ENCODE measurements at regions not wholly inside any gene's neighbourhood (a gene's known extent, or its start where the extent isn't known, plus 50 kb on each side); places are given as distances from the start of the nearest gene placed in this dataset.
"Not testable (repeated sequence)": the region's sequence is repeated elsewhere in the genome, so short reads cannot be mapped to it uniquely, and the experiment has no call there.

DNA sequence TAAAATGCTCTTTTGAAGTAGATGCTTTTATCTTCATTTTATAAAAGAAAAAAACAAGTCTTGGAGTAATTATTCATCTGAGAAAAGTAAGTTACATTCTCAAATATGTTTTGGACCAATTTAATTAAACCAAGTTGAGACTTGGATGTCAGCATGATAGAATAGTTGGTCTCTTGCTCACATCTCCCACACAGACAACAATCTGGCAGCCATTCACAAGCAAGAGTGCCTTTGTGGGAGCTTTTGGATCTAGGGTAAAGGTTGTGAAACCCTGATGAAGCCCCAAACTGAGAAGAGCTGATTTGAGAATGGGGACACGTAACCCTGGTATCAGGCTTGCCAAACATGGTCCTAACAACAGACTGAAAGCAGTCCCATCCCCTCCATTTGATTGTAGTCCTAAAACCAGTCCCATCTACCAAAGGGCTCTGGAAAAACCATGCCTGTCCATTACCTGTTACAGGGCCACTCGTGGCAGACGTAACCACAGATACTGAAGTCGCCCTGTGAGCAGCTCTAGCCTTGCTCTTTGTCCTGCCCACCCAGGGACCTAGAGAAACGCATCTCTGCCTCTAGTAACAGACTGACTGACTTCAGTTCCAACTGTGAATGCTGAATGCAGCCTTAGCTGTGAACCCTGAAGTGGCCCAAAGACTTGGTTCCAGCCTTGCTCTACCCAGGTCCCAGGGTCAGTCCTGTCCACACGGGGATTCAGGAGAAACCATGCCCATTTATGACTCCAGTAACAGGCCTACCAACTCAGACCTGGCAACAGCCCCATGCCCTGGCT, 145.5 kb upstream of the SYNPR start:
- H3K4me1 ChIP-seq (ENCODE audit: control insufficient read depth in 5 of 5, insufficient read depth in 5 of 5, low read length in 5 of 5), result peaks cover 0 to 3% (median 0%) of the 10 kb centered on the region in 5 donors
- no peak overlapping the region for H3K4me3 ChIP-seq
- WGBS, 2 donors, result 79 to 80% methylated on average over 6 of the region's 6 CpGs
- H3K27me3 ChIP-seq (ENCODE audit: control insufficient read depth in 3 of 3, insufficient read depth in 3 of 3, low read length in 2 of 3), result no peaks in the 10 kb centered on the region
- no peak overlapping the region for H3K9ac ChIP-seq (ENCODE audit: insufficient read depth in 1 of 2, low read length in 2 of 2)
- H3K36me3 ChIP-seq (ENCODE audit: control insufficient read depth in 4 of 4, insufficient read depth in 4 of 4, low read length in 4 of 4), result no peaks in the 10 kb centered on the region
- H3K27ac ChIP-seq (ENCODE audit: low read depth in 1 of 2, low read length in 1 of 2), result no peak overlapping the region
- H3K9me3 ChIP-seq (ENCODE audit: control insufficient read depth in 4 of 4, insufficient read depth in 3 of 4, low read length in 3 of 4), result no peaks in the 10 kb centered on the region
- ATAC-seq (ENCODE audit: insufficient read depth, low FRiP score), result no peak
- TF ChIP-seq, protein P1, sequence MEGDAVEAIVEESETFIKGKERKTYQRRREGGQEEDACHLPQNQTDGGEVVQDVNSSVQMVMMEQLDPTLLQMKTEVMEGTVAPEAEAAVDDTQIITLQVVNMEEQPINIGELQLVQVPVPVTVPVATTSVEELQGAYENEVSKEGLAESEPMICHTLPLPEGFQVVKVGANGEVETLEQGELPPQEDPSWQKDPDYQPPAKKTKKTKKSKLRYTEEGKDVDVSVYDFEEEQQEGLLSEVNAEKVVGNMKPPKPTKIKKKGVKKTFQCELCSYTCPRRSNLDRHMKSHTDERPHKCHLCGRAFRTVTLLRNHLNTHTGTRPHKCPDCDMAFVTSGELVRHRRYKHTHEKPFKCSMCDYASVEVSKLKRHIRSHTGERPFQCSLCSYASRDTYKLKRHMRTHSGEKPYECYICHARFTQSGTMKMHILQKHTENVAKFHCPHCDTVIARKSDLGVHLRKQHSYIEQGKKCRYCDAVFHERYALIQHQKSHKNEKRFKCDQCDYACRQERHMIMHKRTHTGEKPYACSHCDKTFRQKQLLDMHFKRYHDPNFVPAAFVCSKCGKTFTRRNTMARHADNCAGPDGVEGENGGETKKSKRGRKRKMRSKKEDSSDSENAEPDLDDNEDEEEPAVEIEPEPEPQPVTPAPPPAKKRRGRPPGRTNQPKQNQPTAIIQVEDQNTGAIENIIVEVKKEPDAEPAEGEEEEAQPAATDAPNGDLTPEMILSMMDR (IDR thresholded peaks at IDR 0.05; ENCODE audit: control extremely low read depth, extremely low read depth), result no peak
- no peak for DNase-seq

DNA sequence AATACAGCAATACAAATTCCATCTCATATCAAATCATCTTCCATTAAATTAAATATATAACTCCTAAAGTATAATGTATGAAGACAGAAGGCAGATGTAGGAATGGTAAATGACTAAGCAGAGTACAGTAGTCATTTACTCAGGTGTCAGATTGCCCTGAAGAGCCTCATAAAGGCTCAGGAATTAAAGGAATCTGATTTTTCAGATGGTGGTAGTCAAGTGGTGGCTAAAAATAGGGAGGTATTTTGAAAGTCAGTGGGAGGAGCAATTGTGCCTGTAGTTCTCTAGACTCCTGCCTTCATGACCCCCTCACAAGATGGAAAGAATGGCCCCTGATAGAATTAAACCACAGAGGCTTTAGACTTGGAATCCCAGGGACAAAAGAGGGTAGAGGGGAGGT, 142.7 kb upstream of the SYNPR start:
- H3K4me1 ChIP-seq (ENCODE audit: control insufficient read depth in 5 of 5, insufficient read depth in 5 of 5, low read length in 5 of 5), result peaks cover 0 to 3% (median 0%) of the 10 kb centered on the region in 5 donors
- H3K4me3 ChIP-seq, result no peak overlapping the region
- no peaks in the 10 kb centered on the region for H3K27me3 ChIP-seq (ENCODE audit: control insufficient read depth in 3 of 3, insufficient read depth in 3 of 3, low read length in 2 of 3)
- H3K27ac ChIP-seq (ENCODE audit: low read depth in 1 of 2, low read length in 1 of 2), result peak overlapping the region in 1 of 2 donors; percentile 17
- TF ChIP-seq, protein P1 (IDR thresholded peaks at IDR 0.05; ENCODE audit: control extremely low read depth, extremely low read depth), result no peak
- H3K9ac ChIP-seq (ENCODE audit: insufficient read depth in 1 of 2, low read length in 2 of 2), result no peak overlapping the region
- no peaks in the 10 kb centered on the region for H3K36me3 ChIP-seq (ENCODE audit: control insufficient read depth in 4 of 4, insufficient read depth in 4 of 4, low read length in 4 of 4)
- no peak for ATAC-seq (ENCODE audit: insufficient read depth, low FRiP score)
- no peaks in the 10 kb centered on the region for H3K9me3 ChIP-seq (ENCODE audit: control insufficient read depth in 4 of 4, insufficient read depth in 3 of 4, low read length in 3 of 4)
- peak in 2 of 3 donors; percentile 9 to 54 for DNase-seq

DNA sequence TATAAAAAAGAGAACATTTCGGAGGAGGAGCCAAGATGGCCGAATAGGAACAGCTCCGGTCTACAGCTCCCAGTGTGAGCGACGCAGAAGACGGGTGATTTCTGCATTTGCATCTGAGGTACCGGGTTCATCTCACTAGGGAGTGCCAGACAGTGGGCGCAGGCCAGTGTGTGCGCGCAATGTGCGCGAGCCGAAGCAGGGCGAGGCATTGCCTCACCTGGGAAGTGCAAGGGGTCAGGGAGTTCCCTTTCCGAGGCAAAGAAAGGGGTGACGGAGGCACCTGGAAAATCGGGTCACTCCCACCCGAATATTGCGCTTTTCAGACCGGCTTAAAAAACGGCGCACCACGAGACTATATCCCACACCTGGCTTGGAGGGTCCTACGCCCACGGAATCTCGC, 141.9 kb upstream of the SYNPR start:
- H3K9ac ChIP-seq (ENCODE audit: insufficient read depth in 1 of 2, low read length in 2 of 2); ATAC-seq (ENCODE audit: insufficient read depth, low FRiP score); DNase-seq; H3K4me1 ChIP-seq (ENCODE audit: control insufficient read depth in 5 of 5, insufficient read depth in 5 of 5, low read length in 5 of 5); H3K9me3 ChIP-seq (ENCODE audit: control insufficient read depth in 4 of 4, insufficient read depth in 3 of 4, low read length in 3 of 4); H3K27ac ChIP-seq (ENCODE audit: low read depth in 1 of 2, low read length in 1 of 2); H3K36me3 ChIP-seq (ENCODE audit: control insufficient read depth in 4 of 4, insufficient read depth in 4 of 4, low read length in 4 of 4); H3K4me3 ChIP-seq; H3K27me3 ChIP-seq (ENCODE audit: control insufficient read depth in 3 of 3, insufficient read depth in 3 of 3, low read length in 2 of 3): not testable (repeated sequence)
- WGBS, 2 donors, result 91 to 93% methylated on average over 19 to 23 of the region's 26 CpGs

DNA sequence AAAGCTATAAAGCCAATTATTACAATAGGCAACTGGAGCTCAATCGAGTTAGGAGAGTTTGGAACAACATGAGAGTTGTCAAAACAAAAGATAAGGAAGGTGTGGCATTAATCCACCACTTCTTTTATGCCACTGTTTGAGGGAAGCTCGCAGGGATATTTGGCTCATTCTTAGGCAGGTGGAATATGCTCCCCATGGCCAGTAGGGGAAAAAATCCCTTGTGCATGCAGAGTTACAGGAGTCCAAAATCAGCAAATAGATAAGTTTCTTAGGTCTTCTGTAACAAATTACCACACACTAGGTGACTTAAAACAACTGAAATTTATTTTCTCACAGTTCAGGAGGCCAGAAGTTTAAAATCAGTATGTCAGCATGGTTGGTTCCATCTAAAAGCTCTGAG, 135.4 kb upstream of the SYNPR start:
- Histone ChIP-seq H3K4me1 (ENCODE audit: control insufficient read depth in 5 of 5, insufficient read depth in 5 of 5, low read length in 5 of 5) (peaks cover 0 to 5% (median 0%) of the 10 kb centered on the region in 5 donors), H3K36me3 (ENCODE audit: control insufficient read depth in 4 of 4, insufficient read depth in 4 of 4, low read length in 4 of 4) (no peaks in the 10 kb centered on the region), H3K9me3 (ENCODE audit: control insufficient read depth in 4 of 4, insufficient read depth in 3 of 4, low read length in 3 of 4) (no peaks in the 10 kb centered on the region), H3K9ac (ENCODE audit: insufficient read depth in 1 of 2, low read length in 2 of 2) (no peak overlapping the region), H3K27ac (ENCODE audit: low read depth in 1 of 2, low read length in 1 of 2) (no peak overlapping the region), H3K4me3 (no peak overlapping the region), H3K27me3 (ENCODE audit: control insufficient read depth in 3 of 3, insufficient read depth in 3 of 3, low read length in 2 of 3) (no peaks in the 10 kb centered on the region)
- DNase-seq, result no peak
- TF ChIP-seq, protein P1 (IDR thresholded peaks at IDR 0.05; ENCODE audit: control extremely low read depth, extremely low read depth), result no peak
- no peak for ATAC-seq (ENCODE audit: insufficient read depth, low FRiP score)
- 43 to 58% methylated on average over 2 of the region's 2 CpGs for WGBS, 2 donors
